Adrenal gland (tissue), 9 donors: ENCODE measurements at regions not wholly inside any gene's neighbourhood (a gene's known extent, or its start where the extent isn't known, plus 50 kb on each side); places are given as distances from the start of the nearest gene placed in this dataset.

Experiments
- DNase-seq, 7 donors: peaks; one replicate each; pipeline ENCODE4 v3.0.0-alpha.2; 2019 to 2020
- H3K27ac ChIP-seq, 5 donors: fragments of 200-600 bp; sonication (generic) in 4 of 5; 1 replicate in 3 of 5; 2 replicates in 2 of 5; pipeline versions ENCODE4 v1.5.1 to v1.8.0; 2016 to 2020; ENCODE audit warnings: mild to moderate bottlenecking in 1 of 5
- H3K27me3 ChIP-seq: fragments of 200-600 bp; 2 replicates; pipeline ENCODE4 v1.8.0; 2021
- H3K36me3 ChIP-seq, 2 donors: fragments of 200-600 bp; replicated peaks in 1 of 2; 1 replicate in 1 of 2; 2 replicates in 1 of 2; pipeline versions ENCODE4 v1.5.1 to v1.8.0; 2018 to 2022
- H3K4me1 ChIP-seq, 2 donors: fragments of 200-600 bp; replicated peaks in 1 of 2; 1 replicate in 1 of 2; 2 replicates in 1 of 2; pipeline versions ENCODE4 v1.5.1 to v1.8.0; 2018 to 2021
- H3K4me3 ChIP-seq, 4 donors: fragments of 200-600 bp; sonication (generic) in 3 of 4; one replicate each; pipeline ENCODE4 v1.5.1; 2016 to 2018
- H3K9me3 ChIP-seq, 3 donors: fragments of 200-600 bp; sonication (generic) in 1 of 3; replicated peaks in 1 of 3; 1 replicate in 2 of 3; 2 replicates in 1 of 3; pipeline versions ENCODE4 v1.5.1 to v1.8.0; 2016 to 2021
- CTCF ChIP-seq, 6 experiments: fragments of 450-650 bp in 4 of 6; fragments of 200-600 bp in 2 of 6; sonication (generic) in 1 of 6; IDR thresholded peaks; 1 replicate in 5 of 6; 2 replicates in 1 of 6; pipeline versions ENCODE4 v1.5.1 to v1.8.0; 2016 to 2021; ENCODE audit warnings: antibody characterized with exemption in 6 of 6, mild to moderate bottlenecking in 2 of 6, moderate library complexity in 1 of 6
- POLR2A ChIP-seq, 2 donors: fragments of 450-650 bp; IDR thresholded peaks; one replicate each; pipeline ENCODE4 v1.6.1; 2017; ENCODE audit warnings: antibody characterized with exemption in 2 of 2, mild to moderate bottlenecking in 2 of 2, moderate library complexity in 1 of 2
- WGBS, 4 donors: extraction: QIAGEN DNeasy Blood & Tissue Kit in 2 of 4; methylation state at CpG; one replicate each; pipeline versions ENCODE4 v1.1.5 to v1.1.7; 2013 to 2017; 5-methylcytosine and 5-hydroxymethylcytosine counted together
- intact Hi-C, 2 donors: fragments of 100-400 bp; cut with DNase I; formaldehyde crosslinking; loops; one replicate each; pipeline versions ENCODE4 v1.14.1 to v1.15.0; 2022 to 2023
- donor health status: healthy with polysubstance abuse.
- donor health status: Bipolar disorder and iron deficiency.
- donor health status: DM: yes; HTN: yes; CAD: no.
- donor health status: DM: no; HTN: no; CAD: no.
- donor health status: DM: no; HTN: no; CAD: no.

GRCh38 chr12:93290391-93290790, 87.3 kb upstream of the NUDT4 start:
- TF ChIP-seq CTCF (IDR thresholded peaks at IDR 0.05) (no peak), POLR2A (IDR thresholded peaks at IDR 0.05) (no peak)
- no peaks in the 10 kb centered on the region for H3K36me3 ChIP-seq
- WGBS, 4 donors, result 70 to 88% (median 78%) methylated on average over 2 to 7 of the region's 7 CpGs
- H3K9me3 ChIP-seq, result no peaks in the 10 kb centered on the region
- no peak overlapping the region for H3K27ac ChIP-seq
- H3K4me3 ChIP-seq, result no peak overlapping the region
- intact Hi-C loops, result no loop called here
- DNase-seq, result no peak
- no peaks in the 10 kb centered on the region for H3K4me1 ChIP-seq
- H3K27me3 ChIP-seq, result no peaks in the 10 kb centered on the region

- H3K27ac ChIP-seq, result no peak overlapping the region
- no peak overlapping the region for H3K4me3 ChIP-seq
- no peak for TF ChIP-seq CTCF (IDR thresholded peaks at IDR 0.05)
- no peak for TF ChIP-seq POLR2A (IDR thresholded peaks at IDR 0.05)
- no peaks in the 10 kb centered on the region for H3K9me3 ChIP-seq
- WGBS, 4 donors, result 94 to 100% (median 96%) methylated on average over 6 of the region's 6 CpGs
- intact Hi-C loops, result no loop called here
- no peaks in the 10 kb centered on the region for H3K4me1 ChIP-seq
- H3K27me3 ChIP-seq, result no peaks in the 10 kb centered on the region
- DNase-seq, result no peak
- H3K36me3 ChIP-seq, result no peaks in the 10 kb centered on the region
These were observed 85.5 kb upstream of the NUDT4 start for GRCh38 chr12:93292213-93292612.

- Histone ChIP-seq H3K9me3 (no peaks in the 10 kb centered on the region), H3K4me1 (no peaks in the 10 kb centered on the region), H3K27ac (no peak overlapping the region), H3K27me3 (no peaks in the 10 kb centered on the region), H3K4me3 (no peak overlapping the region), H3K36me3 (no peaks in the 10 kb centered on the region)
- TF ChIP-seq POLR2A (IDR thresholded peaks at IDR 0.05), result no peak
- TF ChIP-seq CTCF (IDR thresholded peaks at IDR 0.05), result no peak
- intact Hi-C loops, result no loop called here
- DNase-seq, result no peak
- 69 to 80% (median 74%) methylated on average over 6 of the region's 6 CpGs for WGBS, 4 donors
These were observed 84.8 kb upstream of the NUDT4 start for GRCh38 chr12:93292731-93293566.

GRCh38 chr12:93297032-93297431, 80.7 kb upstream of the NUDT4 start:
- no peaks in the 10 kb centered on the region for H3K36me3 ChIP-seq
- intact Hi-C loops, result no loop called here
- no peaks in the 10 kb centered on the region for H3K4me1 ChIP-seq
- 82 to 88% (median 84%) methylated on average over 3 of the region's 3 CpGs for WGBS, 4 donors
- no peaks in the 10 kb centered on the region for H3K27me3 ChIP-seq
- H3K4me3 ChIP-seq, result no peak overlapping the region
- H3K27ac ChIP-seq, result no peak overlapping the region
- TF ChIP-seq POLR2A (IDR thresholded peaks at IDR 0.05) (no peak), CTCF (IDR thresholded peaks at IDR 0.05) (no peak)
- DNase-seq, result no peak
- no peaks in the 10 kb centered on the region for H3K9me3 ChIP-seq
